OCI-LY7 (cell line): ENCODE measurements at regions not wholly inside any gene's neighbourhood (a gene's known extent, or its start where the extent isn't known, plus 50 kb on each side); places are given as distances from the start of the nearest gene placed in this dataset.

ENCODE experiments used
- CTCF ChIP-seq: fragments of 200-600 bp; sonication (generic); conservative IDR thresholded peaks from 2 replicates; pipeline ENCODE4 v1.5.1; 2014; ENCODE audit warnings: mild to moderate bottlenecking, antibody characterized with exemption, low read length, moderate library complexity, mixed read lengths
- EZH2phosphoT487 ChIP-seq: fragments of 200-600 bp; sonication (generic); IDR thresholded peaks from 2 replicates; pipeline ENCODE4 v1.6.1; 2018; ENCODE audit warnings: low read depth, borderline replicate concordance, mild to moderate bottlenecking, mixed run types, antibody characterized with exemption, low read length, moderate library complexity, mixed read lengths

GRCh38 chr12:58533652-58534051, 386.7 kb downstream of the LRIG3 start:
- no peak for TF ChIP-seq CTCF
- TF ChIP-seq EZH2phosphoT487, result no peak
